SK-N-SH (cell line): ENCODE measurements at regions not wholly inside any gene's neighbourhood (a gene's known extent, or its start where the extent isn't known, plus 50 kb on each side); places are given as distances from the start of the nearest gene placed in this dataset.

Source experiments
- CTCF ChIA-PET: fragments of 300-600, 350-600 bp; formaldehyde crosslinking; extraction: SDS; loops from one replicate; lab custom pipeline; 2021; lab: Yijun Ruan, JAX
- POLR2A ChIA-PET: fragments of 350-600 bp; sonication (Branson Sonifier 250); formaldehyde crosslinking; extraction: SDS; loops from one replicate; lab custom pipeline; 2020; ENCODE audit warnings: antibody characterized with exemption, inconsistent platforms; lab: Yijun Ruan, JAX
- DNase-seq: peaks from one replicate; pipeline ENCODE4 v3.0.0; 2012
- H2AFZ ChIP-seq: fragments of 200-600 bp; sonication (generic); 2 replicates; pipeline ENCODE4 v1.8.1; 2016; ENCODE audit warnings: antibody characterized with exemption, mild to moderate bottlenecking, low read depth
- H3F3A ChIP-seq: fragments of 200-600 bp; sonication (generic); replicated peaks from 2 replicates; pipeline ENCODE3; 2016; ENCODE audit warnings: antibody characterized with exemption, mild to moderate bottlenecking; ENCODE audit not compliant: insufficient read depth
- H3K27ac ChIP-seq, 2 experiments: fragments of 200-500 bp in 1 of 2; fragments of 200-600 bp in 1 of 2; sonication (Bioruptor generic) in 1 of 2; sonication (generic), shearing (Covaris generic) in 1 of 2; 2 replicates each; pipeline versions ENCODE4 v1.5.1 to v1.6.1; 2014 to 2016; ENCODE audit warnings: low read depth in 2 of 2, inconsistent platforms in 1 of 2, low read length in 1 of 2, mild to moderate bottlenecking in 1 of 2, mixed read lengths in 1 of 2
- H3K27me3 ChIP-seq: fragments of 200-600 bp; sonication (generic), shearing (Covaris generic); 2 replicates; pipeline ENCODE4 v1.6.1; 2016; ENCODE audit warnings: mixed run types; ENCODE audit not compliant: insufficient read depth
- H3K36me3 ChIP-seq, 2 experiments: fragments of 200-500 bp in 1 of 2; fragments of 200-600 bp in 1 of 2; sonication (Bioruptor generic) in 1 of 2; sonication (generic) in 1 of 2; replicated peaks in 1 of 2; 2 replicates each; pipeline versions ENCODE3 to v1.5.1; 2014 to 2016; ENCODE audit warnings: low read length in 1 of 2, mild to moderate bottlenecking in 1 of 2; ENCODE audit not compliant: insufficient read depth in 2 of 2, control insufficient read depth in 1 of 2
- H3K4me1 ChIP-seq, 2 experiments: fragments of 200-500 bp in 1 of 2; fragments of 200-600 bp in 1 of 2; sonication (Bioruptor generic) in 1 of 2; sonication (generic), shearing (Covaris generic) in 1 of 2; 2 replicates each; pipeline versions ENCODE4 v1.5.1 to v1.6.1; 2014 to 2016; ENCODE audit warnings: low read depth in 1 of 2, low read length in 1 of 2, mixed run types in 1 of 2; ENCODE audit not compliant: insufficient read depth in 2 of 2, control insufficient read depth in 1 of 2
- H3K4me2 ChIP-seq: fragments of 200-600 bp; sonication (generic), shearing (Covaris generic); 2 replicates; pipeline ENCODE4 v1.6.1; 2017; ENCODE audit warnings: mixed run types
- H3K4me3 ChIP-seq, 2 experiments: fragments of 200-500 bp in 1 of 2; fragments of 200-600 bp in 1 of 2; sonication (Bioruptor generic) in 1 of 2; sonication (generic), shearing (Covaris generic) in 1 of 2; 2 replicates each; pipeline versions ENCODE4 v1.5.1 to v1.8.1; 2014 to 2016; ENCODE audit warnings: low read depth in 2 of 2, inconsistent platforms in 1 of 2, low read length in 1 of 2, mild to moderate bottlenecking in 1 of 2, mixed read lengths in 1 of 2, moderate library complexity in 1 of 2
- H3K79me2 ChIP-seq: fragments of 200-600 bp; sonication (generic); 2 replicates; pipeline ENCODE4 v1.8.1; 2017; ENCODE audit warnings: mild to moderate bottlenecking; ENCODE audit not compliant: insufficient read depth
- H3K9ac ChIP-seq: fragments of 200-600 bp; sonication (generic); 2 replicates; pipeline ENCODE4 v1.6.1; 2017; ENCODE audit warnings: mixed run types
- H3K9me2 ChIP-seq: fragments of 200-600 bp; sonication (generic); 2 replicates; pipeline ENCODE4 v1.6.1; 2017; ENCODE audit warnings: mixed run types
- H3K9me3 ChIP-seq: fragments of 200-600 bp; sonication (generic); 2 replicates; pipeline ENCODE4 v1.6.1; 2017; ENCODE audit warnings: mixed run types, mild to moderate bottlenecking, moderate library complexity
- H4K20me1 ChIP-seq: fragments of 200-600 bp; sonication (generic); 2 replicates; pipeline ENCODE4 v1.6.1; 2017; ENCODE audit warnings: mild to moderate bottlenecking, mixed run types; ENCODE audit not compliant: insufficient read depth
- CHD2 ChIP-seq: fragments of 150-350 bp; IDR thresholded peaks from 2 replicates; pipeline ENCODE4 v1.6.1; 2018; ENCODE audit warnings: low read length; ENCODE audit not compliant: partially characterized antibody
- ELF1 ChIP-seq: IDR thresholded peaks from 2 replicates; pipeline ENCODE4 v1.4.0; 2012
- FOXM1 ChIP-seq: IDR thresholded peaks from 2 replicates; pipeline ENCODE4 v1.4.0; 2012; ENCODE audit warnings: low read depth, mild to moderate bottlenecking
- GABPA ChIP-seq: IDR thresholded peaks from 2 replicates; pipeline ENCODE4 v1.4.0; 2012; ENCODE audit warnings: low read depth, mild to moderate bottlenecking
- GATA2 ChIP-seq: sonication (generic); formaldehyde crosslinking; IDR thresholded peaks from 2 replicates; pipeline ENCODE4 v1.5.0; 2020; ENCODE audit warnings: mild to moderate bottlenecking, missing genetic modification reagents
- JUND ChIP-seq: IDR thresholded peaks from 2 replicates; pipeline ENCODE4 v1.4.0; 2012
- MEF2A ChIP-seq: IDR thresholded peaks from 2 replicates; pipeline ENCODE4 v1.4.0; 2012; ENCODE audit warnings: low read depth, borderline replicate concordance
- MXI1 ChIP-seq: IDR thresholded peaks from 2 replicates; pipeline ENCODE4 v1.6.1; 2012; ENCODE audit warnings: mild to moderate bottlenecking, low read depth, low read length, improper control_type of control experiment
- RCOR1 ChIP-seq: fragments of 150-350 bp; IDR thresholded peaks from 2 replicates; pipeline ENCODE4 v1.6.1; 2017; ENCODE audit warnings: antibody characterized with exemption, low read length
- RFX5 ChIP-seq: IDR thresholded peaks from 2 replicates; pipeline ENCODE4 v1.6.1; 2012; ENCODE audit warnings: mild to moderate bottlenecking, improper control_type of control experiment, low read length
- RXRA ChIP-seq: IDR thresholded peaks from 2 replicates; pipeline ENCODE4 v1.4.0; 2012; ENCODE audit warnings: low read depth, mild to moderate bottlenecking, borderline replicate concordance
- SMC3 ChIP-seq: IDR thresholded peaks from 2 replicates; pipeline ENCODE4 v1.6.1; 2012; ENCODE audit warnings: low read depth, low read length, improper control_type of control experiment
- WGBS: methylation state at CpG from one replicate; pipeline ENCODE4 v1.1.6; 2017; ENCODE audit warnings: low lambda C conversion rate; 5-methylcytosine and 5-hydroxymethylcytosine counted together
- TF ChIP-seq, protein P1 (sequence below): fragments of 150-350 bp; IDR thresholded peaks from 2 replicates; pipeline ENCODE4 v1.6.1; 2017; ENCODE audit warnings: antibody characterized with exemption, low read length, low read depth, borderline replicate concordance
- TF ChIP-seq, protein P2 (sequence below): IDR thresholded peaks from 2 replicates; pipeline ENCODE4 v1.6.1; 2012; ENCODE audit warnings: mild to moderate bottlenecking, low read depth, low read length, moderate library complexity

DNA sequence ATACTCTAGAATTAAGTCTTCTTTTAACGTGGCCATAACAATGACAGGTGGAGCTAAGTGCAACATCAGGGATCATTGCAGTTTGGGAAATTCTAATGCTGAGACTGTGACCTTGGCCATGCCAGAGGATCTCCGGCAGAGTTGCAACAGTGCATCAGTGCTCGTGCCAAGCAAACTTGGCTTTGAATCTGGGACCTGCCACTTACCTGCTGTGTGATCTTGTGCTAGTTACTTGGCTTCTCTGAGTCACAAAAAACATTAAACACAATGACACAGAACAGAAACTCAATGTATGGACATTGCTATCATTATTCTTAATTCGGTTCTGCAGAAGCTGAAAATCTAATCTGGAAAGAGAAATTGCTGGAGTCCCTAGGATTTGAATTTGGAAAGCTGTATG is 435.5 kb upstream of the CCL2 start:
- Histone ChIP-seq H2AFZ (no peak overlapping the region), H3K27ac (no peak overlapping the region), H4K20me1 (no peaks in the 10 kb centered on the region), H3K4me1 (no peaks in the 10 kb centered on the region; a peak in 1 of 4 replicates), H3F3A (no peaks in the 10 kb centered on the region), H3K79me2 (no peaks in the 10 kb centered on the region), H3K9me2 (no peaks in the 10 kb centered on the region), H3K4me2 (no peak overlapping the region), H3K4me3 (no peak overlapping the region), H3K36me3 (no peaks in the 10 kb centered on the region), H3K9me3 (no peaks in the 10 kb centered on the region), H3K27me3 (no peaks in the 10 kb centered on the region), H3K9ac (no peak overlapping the region)
- WGBS = 11% methylated on average over 4 of the region's 4 CpGs
- ChIA-PET POLR2A (no interaction called here), CTCF (interaction anchor here (1.4 to 2.1 kb wide), 3 partner anchors 12 to 69 kb away, joined by 3 to 4 read pairs (median 3); no protein-coding TSS in a partner anchor)
- DNase-seq = no peak
- TF ChIP-seq, protein P1, sequence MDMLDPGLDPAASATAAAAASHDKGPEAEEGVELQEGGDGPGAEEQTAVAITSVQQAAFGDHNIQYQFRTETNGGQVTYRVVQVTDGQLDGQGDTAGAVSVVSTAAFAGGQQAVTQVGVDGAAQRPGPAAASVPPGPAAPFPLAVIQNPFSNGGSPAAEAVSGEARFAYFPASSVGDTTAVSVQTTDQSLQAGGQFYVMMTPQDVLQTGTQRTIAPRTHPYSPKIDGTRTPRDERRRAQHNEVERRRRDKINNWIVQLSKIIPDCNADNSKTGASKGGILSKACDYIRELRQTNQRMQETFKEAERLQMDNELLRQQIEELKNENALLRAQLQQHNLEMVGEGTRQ = no peak

DNA sequence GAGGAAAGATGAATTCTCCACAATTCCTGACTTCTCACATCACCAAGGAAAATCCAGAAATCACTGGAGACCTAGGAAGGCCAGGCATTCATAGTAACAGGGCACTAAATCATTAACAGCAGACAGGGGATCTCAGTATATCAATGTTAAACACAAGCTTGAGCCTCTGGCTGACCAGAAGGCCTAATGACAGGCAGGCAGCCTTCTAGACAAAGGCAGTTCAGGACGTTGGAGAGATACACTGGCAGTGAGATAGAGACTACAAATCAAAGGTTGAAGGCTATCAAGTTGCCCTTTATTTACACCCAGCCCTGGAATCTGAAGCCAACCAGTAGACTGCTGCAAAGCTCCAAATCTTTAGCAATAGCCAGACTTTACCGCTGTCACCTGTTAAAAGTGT is 422.8 kb upstream of the CCL2 start:
- ChIA-PET POLR2A (no interaction called here), CTCF (interaction anchor here (1.1 kb wide), 1 partner anchor 13 kb away, joined by 3 read pairs; no protein-coding TSS in a partner anchor)
- Histone ChIP-seq H3K9me2 (no peaks in the 10 kb centered on the region), H3K79me2 (no peaks in the 10 kb centered on the region), H3K9me3 (no peaks in the 10 kb centered on the region), H3F3A (no peaks in the 10 kb centered on the region), H3K27ac (no peak overlapping the region), H3K4me3 (no peak overlapping the region), H3K4me1 (no peaks in the 10 kb centered on the region; a peak in 1 of 4 replicates), H3K9ac (no peak overlapping the region), H3K4me2 (no peak overlapping the region), H4K20me1 (no peaks in the 10 kb centered on the region), H3K36me3 (no peaks in the 10 kb centered on the region), H2AFZ (no peak overlapping the region), H3K27me3 (no peaks in the 10 kb centered on the region)
- TF ChIP-seq, protein P2, sequence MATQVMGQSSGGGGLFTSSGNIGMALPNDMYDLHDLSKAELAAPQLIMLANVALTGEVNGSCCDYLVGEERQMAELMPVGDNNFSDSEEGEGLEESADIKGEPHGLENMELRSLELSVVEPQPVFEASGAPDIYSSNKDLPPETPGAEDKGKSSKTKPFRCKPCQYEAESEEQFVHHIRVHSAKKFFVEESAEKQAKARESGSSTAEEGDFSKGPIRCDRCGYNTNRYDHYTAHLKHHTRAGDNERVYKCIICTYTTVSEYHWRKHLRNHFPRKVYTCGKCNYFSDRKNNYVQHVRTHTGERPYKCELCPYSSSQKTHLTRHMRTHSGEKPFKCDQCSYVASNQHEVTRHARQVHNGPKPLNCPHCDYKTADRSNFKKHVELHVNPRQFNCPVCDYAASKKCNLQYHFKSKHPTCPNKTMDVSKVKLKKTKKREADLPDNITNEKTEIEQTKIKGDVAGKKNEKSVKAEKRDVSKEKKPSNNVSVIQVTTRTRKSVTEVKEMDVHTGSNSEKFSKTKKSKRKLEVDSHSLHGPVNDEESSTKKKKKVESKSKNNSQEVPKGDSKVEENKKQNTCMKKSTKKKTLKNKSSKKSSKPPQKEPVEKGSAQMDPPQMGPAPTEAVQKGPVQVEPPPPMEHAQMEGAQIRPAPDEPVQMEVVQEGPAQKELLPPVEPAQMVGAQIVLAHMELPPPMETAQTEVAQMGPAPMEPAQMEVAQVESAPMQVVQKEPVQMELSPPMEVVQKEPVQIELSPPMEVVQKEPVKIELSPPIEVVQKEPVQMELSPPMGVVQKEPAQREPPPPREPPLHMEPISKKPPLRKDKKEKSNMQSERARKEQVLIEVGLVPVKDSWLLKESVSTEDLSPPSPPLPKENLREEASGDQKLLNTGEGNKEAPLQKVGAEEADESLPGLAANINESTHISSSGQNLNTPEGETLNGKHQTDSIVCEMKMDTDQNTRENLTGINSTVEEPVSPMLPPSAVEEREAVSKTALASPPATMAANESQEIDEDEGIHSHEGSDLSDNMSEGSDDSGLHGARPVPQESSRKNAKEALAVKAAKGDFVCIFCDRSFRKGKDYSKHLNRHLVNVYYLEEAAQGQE = peak; percentile 50; the same call in 1 of the 2 replicates
- TF ChIP-seq MXI1 = no peak
- no peak for DNase-seq
- 30% methylated on average over 2 of the region's 2 CpGs for WGBS

DNA sequence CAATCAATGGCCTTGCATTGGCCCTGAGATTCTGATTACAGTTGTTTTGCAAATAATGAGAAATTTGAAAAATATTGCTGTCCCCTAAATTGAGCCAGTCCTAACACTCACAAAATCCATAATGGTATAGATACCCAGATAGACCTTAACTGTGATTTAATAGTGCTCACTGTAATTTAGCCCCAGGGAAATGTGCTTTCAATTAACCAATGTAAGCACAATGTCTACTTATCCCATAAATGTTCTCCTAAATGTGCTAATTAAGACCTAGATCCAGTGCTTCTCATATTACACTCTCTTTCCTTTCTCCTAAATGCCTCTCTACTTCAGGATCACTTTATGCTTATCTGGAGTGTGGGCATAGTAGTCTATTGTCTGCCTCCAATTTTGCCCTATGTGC is 417.8 kb upstream of the CCL2 start:
- ChIA-PET POLR2A (no interaction called here), CTCF (no interaction called here)
- no peaks in the 10 kb centered on the region for H3K79me2 ChIP-seq
- H3F3A ChIP-seq = no peaks in the 10 kb centered on the region
- H3K27me3 ChIP-seq = no peaks in the 10 kb centered on the region
- no peaks in the 10 kb centered on the region for H3K36me3 ChIP-seq
- H2AFZ ChIP-seq = no peak overlapping the region
- no peaks in the 10 kb centered on the region for H3K9me2 ChIP-seq
- no peak for DNase-seq
- H3K9ac ChIP-seq = no peak overlapping the region
- no peaks in the 10 kb centered on the region for H3K9me3 ChIP-seq
- no peak overlapping the region for H3K4me2 ChIP-seq
- H3K27ac ChIP-seq = no peak overlapping the region
- H4K20me1 ChIP-seq = no peaks in the 10 kb centered on the region
- H3K4me1 ChIP-seq = no peaks in the 10 kb centered on the region; a peak in 1 of 4 replicates
- no peak overlapping the region for H3K4me3 ChIP-seq
- TF ChIP-seq FOXM1 (no peak), CHD2 (no peak), MEF2A (no peak), GABPA (no peak), RXRA (no peak), GATA2 (CRISPR knock-in tag) (no peak), JUND (no peak), RFX5 (no peak), SMC3 (no peak), RCOR1 (no peak), ELF1 (no peak)
- TF ChIP-seq, protein P2 = no peak
